Fibroblast of upper back skin (primary cell): ENCODE measurements at regions not wholly inside any gene's neighbourhood (a gene's known extent, or its start where the extent isn't known, plus 50 kb on each side); places are given as distances from the start of the nearest gene placed in this dataset.

Source experiments
- DNase-seq: peaks from one replicate; pipeline ENCODE4 v3.0.0-alpha.2; 2013

DNA sequence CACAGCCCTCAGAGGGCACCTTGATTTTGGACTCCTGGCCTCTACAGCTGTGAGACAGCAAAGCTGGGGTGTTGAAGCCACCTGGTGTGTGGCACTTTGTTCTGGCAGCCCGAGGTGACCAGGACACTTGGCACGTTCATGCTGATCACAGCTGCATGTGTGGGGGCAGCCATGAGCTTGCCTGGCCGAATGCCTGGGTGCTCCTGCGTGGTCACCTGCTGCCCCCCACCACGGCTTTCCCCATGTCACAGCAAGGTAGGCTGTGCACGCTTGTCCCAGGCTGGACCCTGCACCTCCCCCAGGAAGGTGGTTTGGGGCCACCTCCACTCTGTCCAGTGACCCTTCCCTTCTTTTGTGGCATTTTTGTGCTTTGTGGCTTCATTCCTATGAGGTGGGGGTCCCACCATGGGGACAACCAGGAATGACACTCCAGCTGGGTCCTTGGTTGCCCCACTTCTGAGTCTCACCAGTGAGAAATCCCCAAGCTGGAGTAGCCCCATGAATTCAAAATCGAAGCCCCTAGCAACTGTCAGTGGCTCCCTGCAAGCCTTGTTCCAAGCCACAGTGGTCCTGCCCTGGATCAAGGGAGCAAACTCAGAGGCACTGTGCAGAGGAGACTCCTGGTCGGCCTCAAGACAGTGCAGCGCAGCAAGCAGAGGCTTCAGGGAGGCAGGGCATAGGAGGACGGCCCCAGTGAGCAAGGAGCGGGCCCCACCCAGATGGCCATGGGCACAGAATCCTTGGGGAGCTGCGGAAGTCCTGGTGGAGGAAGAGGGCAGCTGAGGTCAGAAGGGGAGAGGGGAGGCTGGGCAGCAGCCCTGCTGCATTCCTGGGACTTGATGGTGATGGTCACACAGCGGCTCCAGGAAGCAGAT is 121.4 kb upstream of the HS6ST1 start:
- no peak for DNase-seq

DNA sequence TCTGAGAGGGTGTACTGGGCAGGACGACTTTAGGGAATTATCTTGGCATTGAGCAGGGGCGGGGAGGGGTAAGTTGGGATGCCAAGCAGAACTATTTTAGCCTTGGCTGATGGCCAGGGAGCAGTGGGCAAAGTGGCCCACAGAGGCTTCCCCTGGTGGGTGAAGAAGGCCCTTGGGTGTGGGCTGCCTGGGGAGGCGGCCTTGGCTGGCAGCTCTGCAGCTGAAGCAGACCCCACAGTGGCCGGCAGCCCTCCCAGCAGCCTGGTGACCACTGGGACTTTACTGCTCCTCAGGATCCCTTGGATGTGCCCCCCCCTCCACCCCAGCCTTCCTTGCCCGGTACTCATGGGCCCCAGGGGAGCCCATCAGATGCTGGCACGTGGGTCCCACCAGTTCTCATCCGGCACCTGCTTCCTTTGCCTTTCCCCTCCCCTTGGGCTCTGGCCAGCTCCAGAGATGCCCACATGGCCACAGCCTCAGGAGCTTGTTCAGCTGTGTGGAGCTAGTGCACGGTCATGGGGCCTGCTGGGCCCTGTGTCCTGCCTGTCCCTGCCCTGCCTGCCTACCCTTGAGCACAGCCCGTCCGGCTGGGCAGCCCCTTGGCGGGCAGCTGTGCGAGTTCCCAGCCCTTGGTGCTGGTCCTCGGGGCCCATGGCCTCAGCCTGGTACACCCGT is 122.1 kb upstream of the HS6ST1 start:
- no peak for DNase-seq

DNA sequence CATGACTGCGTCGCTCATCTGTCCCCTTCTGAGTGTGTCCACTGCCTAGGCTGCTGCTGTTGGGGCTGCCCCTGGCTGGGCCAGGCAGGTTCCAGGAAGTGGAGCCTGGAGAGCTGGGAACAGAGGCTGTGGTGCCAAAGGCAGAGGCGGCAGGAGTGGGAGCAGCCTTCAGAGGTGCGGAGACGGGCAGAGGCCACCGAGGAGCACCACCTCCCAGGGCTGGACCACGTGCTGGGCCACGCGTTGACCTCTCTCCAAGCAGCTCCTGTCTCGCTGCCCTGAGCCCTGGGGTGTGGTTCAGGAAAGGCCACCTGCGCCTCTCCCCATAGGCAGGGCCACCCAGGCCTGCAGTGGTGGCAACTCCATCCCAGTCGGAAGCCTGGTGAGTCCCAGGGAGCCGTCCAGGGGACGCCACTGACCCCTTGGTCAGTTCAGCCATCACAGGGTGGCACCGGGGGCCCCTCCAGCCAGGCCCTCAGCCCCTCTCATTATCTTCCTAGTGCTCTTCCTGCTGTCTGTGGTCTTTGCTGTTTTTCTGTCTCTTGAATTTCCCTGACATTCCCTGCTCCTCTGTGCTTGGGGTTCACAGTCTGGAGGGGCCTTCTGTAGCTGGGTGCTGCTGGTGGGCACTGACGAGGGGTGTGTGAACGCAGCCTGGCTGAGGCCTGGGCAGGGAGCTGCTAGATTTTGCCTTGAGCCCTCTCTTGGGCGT is 122.8 kb upstream of the HS6ST1 start:
- no peak for DNase-seq

DNA sequence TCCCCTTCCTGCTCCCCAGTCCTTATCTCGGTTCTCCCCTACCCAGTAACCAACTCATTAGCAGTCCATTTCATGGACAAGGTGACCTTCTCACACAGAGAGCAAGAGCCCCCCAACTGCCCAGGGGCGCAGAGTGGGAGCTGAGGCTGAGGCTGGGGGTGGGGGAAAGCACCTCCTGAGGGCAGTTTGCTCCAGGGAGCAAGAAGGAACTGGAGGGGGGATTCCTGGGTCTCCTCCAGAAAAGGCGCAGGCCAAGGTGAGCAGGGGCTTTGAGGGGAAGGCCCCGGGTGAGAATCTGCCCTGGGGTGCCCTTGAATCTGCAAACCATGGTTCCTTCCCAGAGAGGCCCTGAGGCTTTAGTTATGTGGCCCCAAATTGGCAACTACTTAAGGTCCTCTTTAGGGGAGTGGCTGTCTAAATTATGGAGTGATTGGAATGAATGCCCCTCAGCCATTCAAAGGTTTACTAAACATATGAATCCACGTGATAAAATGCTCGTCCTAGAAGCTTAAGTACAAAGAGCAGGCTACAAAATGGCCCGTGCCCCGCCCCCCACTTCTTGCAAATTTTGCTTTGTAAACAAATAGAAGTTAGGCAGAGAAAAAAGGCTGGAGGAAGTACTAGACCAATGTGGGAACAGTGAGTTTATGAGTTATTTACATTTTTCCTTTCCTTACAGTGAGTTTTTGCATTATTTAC is 123.5 kb upstream of the HS6ST1 start:
- DNase-seq = no peak

DNA sequence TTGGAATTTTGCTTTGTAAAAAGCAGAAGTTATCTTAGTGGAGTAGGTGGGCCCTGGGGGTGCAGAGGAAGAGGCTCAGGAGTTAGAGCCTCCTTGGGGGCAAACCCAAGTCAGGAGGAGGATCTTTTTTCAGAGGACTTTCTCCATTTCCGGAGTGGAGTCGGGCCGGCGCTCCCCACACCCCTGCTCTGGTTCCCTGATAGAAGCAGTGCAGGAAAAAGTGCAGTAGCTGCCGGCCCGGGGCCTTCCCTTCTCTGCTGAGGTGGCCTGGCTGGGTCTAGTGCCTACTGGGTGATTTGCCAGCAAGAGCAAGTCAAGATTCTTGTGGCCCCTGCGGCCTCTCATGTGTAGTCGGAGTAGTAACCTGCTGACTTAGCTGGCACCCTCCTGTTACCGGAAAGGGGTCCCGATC is 124.2 kb upstream of the HS6ST1 start:
- no peak for DNase-seq

DNA sequence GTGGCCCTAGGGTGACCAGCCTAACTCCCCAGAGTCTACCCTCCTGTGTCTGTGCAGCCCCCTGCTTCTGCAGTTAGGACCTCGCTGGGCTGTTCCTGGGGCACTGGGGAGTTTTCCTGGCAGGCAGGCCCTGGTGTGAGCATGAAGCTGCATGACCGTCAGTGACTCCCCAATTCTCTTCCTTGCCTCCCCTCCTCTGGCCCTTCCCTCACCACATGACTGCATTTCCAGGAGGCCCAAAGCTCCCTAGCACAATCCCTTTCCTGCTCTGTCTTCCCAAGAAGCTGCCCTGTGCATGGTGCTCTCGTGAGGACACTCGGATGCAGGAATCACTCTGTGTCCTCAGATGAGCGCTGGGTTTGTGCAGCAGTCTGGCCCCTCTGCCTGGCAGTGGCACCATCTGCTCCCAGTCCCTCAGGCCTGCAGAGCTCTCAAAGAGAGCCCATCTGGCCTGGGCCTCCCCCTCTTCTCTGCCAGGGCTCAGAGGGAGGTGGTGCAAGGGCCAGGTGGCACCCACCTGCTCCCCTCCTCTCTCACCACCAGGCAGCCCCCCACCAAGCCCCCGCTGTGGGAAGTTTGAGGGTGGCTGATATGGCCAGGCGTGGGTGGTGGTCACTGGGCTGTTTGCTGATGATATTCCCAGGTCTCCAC is 125.6 kb upstream of the HS6ST1 start:
- DNase-seq = no peak

DNA sequence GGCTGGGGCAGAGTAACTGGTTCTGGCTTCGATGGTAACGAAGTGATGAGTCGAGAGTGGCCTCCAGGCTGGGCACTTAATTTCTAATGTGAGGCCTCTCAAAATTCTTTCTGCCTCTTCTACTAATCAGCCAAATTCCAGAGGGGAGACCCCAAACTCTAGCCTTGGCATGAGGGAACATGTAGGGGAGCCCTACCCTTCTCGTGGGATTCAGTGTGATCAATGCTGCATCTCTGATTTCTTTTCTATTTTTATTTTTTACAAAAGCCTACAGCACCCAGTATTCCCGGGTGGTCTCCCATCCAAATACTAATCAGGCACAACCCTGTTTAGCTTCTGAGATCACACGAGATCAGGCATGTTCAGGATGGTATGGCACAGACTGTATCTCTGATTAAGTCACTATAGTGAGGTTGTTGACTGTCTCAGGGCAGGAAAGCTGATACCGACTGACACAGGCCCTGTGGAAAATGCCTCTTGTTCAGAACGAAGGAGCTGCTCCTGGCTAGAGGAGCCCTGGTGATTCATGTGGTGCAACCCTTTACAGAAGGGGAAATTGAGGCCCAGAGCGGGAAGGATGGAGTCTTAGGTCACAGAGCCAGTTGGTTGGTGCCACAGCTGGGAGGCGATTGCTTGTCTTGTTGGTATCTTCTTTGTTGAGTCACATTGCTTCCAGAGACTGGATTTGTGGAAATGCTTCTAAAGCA is 126.3 kb upstream of the HS6ST1 start:
- no peak for DNase-seq

DNA sequence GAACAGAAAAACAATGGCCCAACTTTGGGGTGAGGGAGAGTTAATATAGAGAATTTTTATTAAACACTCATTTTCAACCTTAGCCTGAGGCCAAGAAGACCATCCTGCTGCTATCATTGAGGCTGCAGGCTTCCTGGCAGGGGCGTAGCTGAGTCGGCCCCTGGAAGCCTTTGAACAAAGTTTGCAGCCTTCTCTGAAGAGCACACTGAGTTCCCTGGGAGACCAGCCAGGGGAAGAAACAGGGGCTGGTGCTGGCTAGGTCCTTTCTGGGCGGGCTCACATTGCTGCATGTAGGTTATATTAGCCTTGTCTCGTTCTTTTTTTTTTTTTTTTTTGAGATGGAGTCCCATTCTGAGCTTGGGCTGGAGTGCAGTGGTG is 126.8 kb upstream of the HS6ST1 start:
- DNase-seq = no peak

DNA sequence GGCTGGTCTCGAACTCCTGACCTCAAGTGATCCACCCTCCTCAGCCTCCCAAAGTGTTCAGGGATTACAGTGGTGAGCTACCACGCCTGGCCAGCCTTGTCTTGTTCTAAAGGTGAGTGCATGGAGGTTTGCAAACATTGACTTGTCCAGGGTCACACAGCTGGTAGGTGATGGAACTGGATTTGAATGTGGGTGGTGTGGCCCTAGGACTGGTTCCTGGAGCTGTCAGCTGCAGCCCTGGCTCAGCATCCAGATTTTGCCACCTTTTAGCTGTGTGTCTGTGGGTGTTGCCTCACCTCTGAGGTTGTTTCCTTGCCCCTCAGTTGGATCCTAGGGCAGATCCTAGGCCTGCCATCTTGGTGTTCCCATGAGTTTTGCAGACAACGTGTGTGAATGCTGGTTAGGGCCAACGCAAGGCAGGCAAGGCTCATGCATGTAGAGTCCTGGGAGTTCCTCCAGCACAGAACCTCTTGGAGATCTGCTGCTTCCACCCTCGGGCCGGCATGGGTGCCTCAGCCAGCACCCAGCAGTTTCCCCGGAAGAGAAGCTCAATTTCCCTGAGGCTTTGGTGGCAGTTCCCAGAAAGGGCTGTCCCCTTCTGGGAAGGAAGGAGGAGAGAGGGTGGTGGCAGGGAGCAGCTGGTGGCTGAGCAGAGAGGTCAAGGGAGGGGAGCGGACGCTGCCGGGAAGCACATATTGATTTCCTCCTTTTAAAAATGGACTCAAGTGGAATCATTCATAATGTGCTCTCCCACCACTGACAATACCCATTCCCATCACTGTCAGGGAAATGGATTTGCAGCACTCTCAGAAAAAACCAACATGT is 127.6 kb upstream of the HS6ST1 start:
- DNase-seq = no peak

DNA sequence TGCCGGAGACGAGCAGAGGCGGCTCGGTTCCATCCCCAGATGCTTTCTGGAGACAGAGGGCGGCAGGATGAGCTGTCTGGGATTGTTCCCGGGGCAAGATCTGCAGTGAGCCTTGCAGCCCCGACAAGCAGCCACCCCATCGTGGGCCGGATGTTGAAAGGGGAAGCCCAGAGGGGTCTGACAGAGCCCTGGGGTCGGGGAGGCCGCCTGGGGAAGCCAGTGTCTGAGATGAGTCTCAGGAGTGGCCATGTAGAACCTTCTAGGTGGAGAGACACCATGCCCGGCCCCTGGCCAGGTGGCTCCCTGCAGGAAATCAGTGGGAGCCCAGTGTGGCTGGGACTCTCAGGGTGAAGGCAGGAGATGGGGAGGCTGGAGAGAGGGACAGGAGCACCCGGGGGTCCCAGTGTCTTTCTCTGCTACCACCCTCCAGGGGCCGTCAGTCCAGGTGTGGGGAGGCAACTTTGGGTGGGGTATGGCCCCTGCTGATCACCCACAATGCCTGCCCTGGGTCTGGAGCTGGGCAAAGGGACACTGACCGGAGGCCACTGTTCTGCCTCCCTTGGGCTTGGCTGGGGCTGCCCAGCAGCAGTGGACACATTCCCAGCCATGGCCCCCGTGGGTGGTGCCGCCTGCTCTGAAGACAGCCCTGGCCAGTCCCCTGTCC is 128.3 kb upstream of the HS6ST1 start:
- DNase-seq = no peak

DNA sequence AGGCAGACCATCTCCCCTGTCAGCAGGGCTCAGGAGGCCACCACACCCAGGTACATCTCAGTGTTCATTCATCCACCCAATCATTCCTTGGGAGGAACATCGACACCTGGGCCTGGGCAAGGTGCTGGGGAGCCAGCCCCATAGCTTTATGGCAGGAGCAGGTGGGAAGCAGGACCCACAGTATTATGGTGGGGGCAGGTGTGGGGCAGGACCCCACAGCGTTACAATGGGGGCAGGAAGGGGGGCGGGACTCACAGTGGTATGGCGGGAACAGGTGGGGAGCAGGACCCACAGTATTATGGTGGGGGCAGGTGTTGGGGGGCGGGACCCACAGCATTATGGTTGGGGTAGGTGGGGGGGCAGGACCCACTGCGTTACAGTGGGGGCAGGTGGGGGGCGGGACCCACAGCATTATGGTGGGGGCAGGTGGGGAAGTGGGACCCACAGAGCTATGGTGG is 128.9 kb upstream of the HS6ST1 start:
- no peak for DNase-seq

DNA sequence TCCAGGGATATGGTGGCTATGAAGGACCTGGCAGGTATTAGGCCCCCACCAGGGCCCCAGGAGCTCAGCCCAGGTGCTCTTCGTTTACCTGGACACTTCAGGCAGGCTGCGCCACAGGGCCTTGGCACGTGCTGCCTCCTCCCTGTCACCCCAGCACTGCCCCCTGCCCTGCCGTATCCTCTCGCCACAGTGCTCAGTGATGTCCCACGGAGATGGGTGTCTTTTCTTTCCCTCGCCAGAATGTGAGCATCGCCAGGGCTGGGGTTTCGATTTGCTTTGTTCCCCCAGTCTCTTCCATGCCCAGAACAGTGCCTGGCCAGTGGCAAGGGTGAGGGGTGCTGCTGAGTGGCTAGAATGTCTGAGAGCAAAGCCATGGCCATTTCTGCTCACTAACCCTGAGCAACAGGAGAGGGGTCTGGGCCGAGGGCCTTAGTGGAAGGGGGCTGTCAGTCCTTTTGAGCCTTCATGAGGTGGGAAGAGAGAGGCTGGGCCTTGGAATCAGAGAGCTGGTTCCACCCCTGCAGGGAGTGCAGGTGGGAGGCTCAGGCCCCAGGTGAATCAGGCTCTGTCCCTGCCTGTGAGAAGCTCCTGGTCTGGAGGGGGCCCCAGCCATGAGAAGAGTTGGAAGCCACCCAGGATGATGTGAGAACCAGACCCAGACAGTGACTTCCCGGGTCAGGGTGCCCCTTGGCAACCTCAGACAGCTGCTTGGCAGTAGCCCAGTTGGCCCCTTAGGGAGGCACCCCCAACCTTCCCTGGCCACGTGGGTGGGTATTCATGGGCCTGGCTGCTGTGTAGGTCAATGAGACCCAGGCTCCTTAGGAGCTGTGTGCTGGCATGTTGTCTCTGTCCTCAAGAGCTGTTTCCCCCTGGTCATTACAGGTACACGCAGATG is 129.9 kb upstream of the HS6ST1 start:
- no peak for DNase-seq

DNA sequence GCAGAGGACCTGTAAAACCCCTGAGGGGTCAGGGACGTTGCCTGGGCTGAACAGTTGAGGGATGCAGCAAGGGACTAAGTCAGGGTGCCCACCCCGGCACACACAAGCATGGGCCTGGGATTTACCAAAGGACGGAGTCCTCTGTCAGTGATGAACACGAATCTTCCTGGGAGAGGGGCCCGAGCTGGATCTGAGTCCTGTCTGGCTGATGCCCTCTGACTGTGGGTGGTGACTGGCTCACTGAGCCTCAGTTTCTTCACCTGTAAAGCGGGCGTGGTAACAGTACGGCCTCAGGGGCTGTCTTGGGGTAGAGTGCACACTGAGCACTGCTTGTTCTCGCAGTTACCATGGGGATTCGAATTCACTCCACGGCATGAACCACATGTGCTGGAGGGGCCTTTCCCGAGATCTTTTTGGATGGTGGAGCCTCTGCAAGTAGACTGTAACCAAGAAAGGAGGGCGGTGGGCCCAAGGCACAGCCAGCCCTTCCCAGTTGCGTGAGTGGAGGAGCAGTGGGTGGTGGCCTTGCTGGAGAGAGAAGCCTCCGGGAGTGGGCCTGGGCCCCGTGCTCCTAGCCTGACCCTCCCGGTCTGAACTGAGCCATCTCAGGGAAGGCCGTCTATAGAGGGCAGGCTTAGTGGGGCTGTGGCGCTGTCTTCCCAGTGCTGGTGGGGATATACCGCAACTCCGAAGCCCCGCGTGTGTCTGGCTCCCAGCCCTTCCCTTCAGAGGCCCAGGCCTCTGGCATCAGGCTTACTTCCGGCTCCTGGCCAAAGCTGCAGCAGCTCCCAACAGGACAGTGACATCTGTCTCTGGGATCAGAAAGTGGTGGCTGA is 130.8 kb upstream of the HS6ST1 start:
- no peak for DNase-seq

DNA sequence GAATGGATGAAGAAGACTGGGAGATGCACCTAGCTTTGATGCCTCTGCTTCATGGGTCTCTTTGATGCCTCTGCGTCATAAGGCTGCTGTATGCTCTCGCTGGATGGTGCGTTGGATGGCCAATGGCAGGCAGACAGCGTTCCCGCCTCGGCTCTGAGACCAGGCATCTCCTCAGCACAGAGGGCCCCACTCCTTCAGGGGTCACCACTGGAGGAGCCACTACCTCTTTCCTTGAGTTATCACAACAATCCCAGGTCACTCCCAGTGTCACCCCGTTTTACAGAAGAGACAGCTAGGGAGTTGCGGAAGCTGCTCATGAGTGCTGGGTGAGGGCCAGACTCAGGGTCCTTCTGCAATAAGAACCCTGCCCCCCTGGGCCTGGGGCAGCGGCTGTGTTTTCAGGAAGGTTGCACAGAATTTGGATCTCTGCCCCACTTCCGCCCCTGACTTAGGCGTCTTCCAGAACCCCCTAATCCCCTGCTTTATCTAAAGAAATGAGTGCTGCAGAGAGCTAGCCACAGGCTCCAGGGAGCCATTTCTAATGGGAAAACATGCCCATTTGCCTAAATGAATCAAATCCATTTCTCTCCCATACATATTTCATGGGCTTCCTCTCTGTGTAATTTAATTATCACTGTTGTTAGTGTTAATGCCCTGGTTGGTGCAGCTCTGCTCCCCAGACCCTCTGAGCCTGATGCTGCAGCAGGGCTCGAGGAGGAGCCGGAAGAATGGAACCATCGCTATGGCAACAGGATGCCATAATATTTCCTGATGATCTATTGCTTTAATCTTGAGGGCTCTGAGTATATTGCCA is 131.8 kb upstream of the HS6ST1 start:
- no peak for DNase-seq

DNA sequence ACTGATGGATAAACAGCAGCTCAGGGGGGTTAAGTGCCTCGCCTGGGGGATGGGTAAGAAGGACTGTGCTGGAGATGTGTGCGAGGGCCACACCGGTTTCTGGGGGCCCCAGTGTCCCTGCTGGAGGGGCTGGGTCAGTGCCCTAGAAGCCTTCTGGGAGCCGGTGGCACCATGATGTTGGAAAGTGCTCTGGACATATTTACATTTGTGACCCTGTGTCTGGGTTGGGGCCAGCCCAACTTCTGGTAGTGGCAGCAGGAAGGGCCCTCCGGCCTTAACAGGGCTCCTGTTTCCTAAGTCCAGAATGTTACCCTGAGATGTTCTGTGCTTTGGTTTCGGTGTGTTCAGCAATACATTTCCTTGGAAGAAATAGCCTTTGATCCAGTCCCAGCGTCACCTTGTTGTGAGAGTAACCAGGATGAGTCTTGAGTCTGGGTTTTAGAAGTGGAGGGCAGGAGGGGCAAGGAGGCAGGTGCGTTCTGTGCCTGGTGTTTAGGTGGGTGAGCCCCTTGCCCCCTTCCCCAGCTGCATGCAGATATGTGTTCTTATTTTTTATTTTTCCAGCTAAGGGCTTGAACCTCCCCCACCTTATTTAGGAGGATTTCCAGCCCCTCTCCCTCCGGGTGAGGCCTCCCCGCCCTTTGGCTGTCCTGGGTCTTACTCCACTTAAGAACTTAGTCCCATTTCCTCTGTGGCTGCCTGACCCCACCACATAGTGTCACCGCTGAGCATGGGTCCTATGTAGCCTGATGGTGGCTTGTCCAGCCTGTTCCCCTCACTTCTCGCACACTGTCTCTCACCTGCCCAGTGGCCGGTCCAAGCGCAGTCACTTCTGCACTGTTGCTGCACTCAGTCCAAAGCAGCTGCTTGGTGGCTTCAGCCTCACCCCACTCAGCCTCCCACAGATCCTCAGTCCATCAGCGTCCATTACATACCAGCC is 132.7 kb upstream of the HS6ST1 start:
- no peak for DNase-seq

DNA sequence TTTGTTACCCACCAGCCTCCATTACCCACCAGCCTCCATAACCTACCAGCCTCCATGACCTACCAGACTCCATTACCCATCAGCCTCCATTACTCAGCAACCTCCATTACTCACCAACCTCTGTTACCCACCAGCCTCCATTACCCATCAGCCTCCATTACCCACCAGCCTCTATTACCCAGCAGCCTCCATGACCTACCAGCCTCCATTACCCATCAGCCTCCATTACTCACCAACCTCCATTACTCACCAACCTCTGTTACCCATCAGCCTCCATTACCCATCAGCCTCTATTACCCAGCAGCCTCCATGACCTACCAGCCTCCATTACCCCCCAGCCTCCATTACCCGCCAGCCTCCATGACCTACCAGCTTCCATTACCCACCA is 133.3 kb upstream of the HS6ST1 start:
- DNase-seq = no peak
